K562 (cell line): ENCODE measurements at regions not wholly inside any gene's neighbourhood (a gene's known extent, or its start where the extent isn't known, plus 50 kb on each side); places are given as distances from the start of the nearest gene placed in this dataset.

Experiments used
- ATAC-seq: fragments of 200-7000 bp; cut with Tn5 transposase; 3 replicates; pipeline ENCODE4 v1.9.1; 2020; ENCODE audit warnings: moderate library complexity
- BruUV-seq: library from RNA; stranded (reverse); fragments of 400-500 nt; replicated peaks from 2 replicates; lab custom pipeline; 2021; lab: Mats Ljungman, UMichigan
- CTCF ChIA-PET: fragments of 300-600 bp; formaldehyde crosslinking; extraction: SDS; loops from one replicate; lab custom pipeline; 2021; ENCODE audit warnings: low intra/inter-chr PET ratio; lab: Yijun Ruan, JAX
- POLR2A ChIA-PET: fragments of 300-600, 350-650 bp; sonication (Branson Sonifier 250); formaldehyde crosslinking; extraction: SDS; loops from one replicate; lab custom pipeline; 2021; ENCODE audit warnings: antibody characterized with exemption, inconsistent platforms; lab: Yijun Ruan, JAX
- DNase-seq, 4 experiments: peaks; one replicate each; pipeline versions ENCODE4 v3.0.0 to v3.0.0-alpha.2; 2011 to 2018; ENCODE audit warnings: low spot score in 3 of 4, mixed read lengths in 3 of 4; ENCODE audit errors: extremely low read depth in 1 of 4
- FAIRE-seq: peaks from 2 replicates; lab custom pipeline; 2011; peaks lifted over from hg19 to GRCh38; lab: Jason Lieb, UNC
- H2AFZ ChIP-seq: 2 replicates; pipeline ENCODE4 v1.6.0; 2011; ENCODE audit warnings: low read depth, low read length, control low read depth, inconsistent platforms
- H3K27ac ChIP-seq: fragments of 200-600 bp; 3 replicates; pipeline ENCODE4 v1.8.0; 2011; ENCODE audit warnings: low read depth, mild to moderate bottlenecking, control low read depth, inconsistent platforms, low read length, moderate library complexity, mixed read lengths; ENCODE audit errors: extremely low read depth
- H3K27me3 ChIP-seq, 2 experiments: fragments of 300-600 bp in 1 of 2; 2 replicates in 1 of 2; 3 replicates in 1 of 2; pipeline versions ENCODE4 v1.6.0 to v1.8.0; 2011; ENCODE audit warnings: inconsistent platforms in 2 of 2, low read length in 2 of 2, mild to moderate bottlenecking in 1 of 2, mixed read lengths in 1 of 2, moderate library complexity in 1 of 2; ENCODE audit not compliant: control insufficient read depth in 2 of 2, insufficient read depth in 2 of 2
- H3K36me3 ChIP-seq: fragments of 300-600 bp; 3 replicates; pipeline ENCODE4 v1.8.0; 2011; ENCODE audit warnings: mild to moderate bottlenecking, low read length, inconsistent platforms; ENCODE audit not compliant: control insufficient read depth, insufficient read depth
- H3K4me1 ChIP-seq, 2 experiments: fragments of 200-600 bp in 1 of 2; replicated peaks in 1 of 2; 2 replicates in 1 of 2; 3 replicates in 1 of 2; pipeline versions ENCODE4 v1.5.1 to v1.8.0; 2011; ENCODE audit warnings: inconsistent platforms in 2 of 2, low read length in 2 of 2, mild to moderate bottlenecking in 1 of 2, mixed read lengths in 1 of 2, moderate library complexity in 1 of 2; ENCODE audit not compliant: control insufficient read depth in 2 of 2, insufficient read depth in 2 of 2
- H3K4me2 ChIP-seq: 2 replicates; pipeline ENCODE4 v1.6.1; 2011; ENCODE audit warnings: low read length, control low read depth, inconsistent platforms, mixed read lengths; ENCODE audit not compliant: insufficient read depth
- H3K4me3 ChIP-seq: fragments of 200-600 bp; sonication (generic), shearing (Covaris generic); 2 replicates; pipeline ENCODE4 v1.5.1; 2016; ENCODE audit warnings: control low read depth, inconsistent platforms
- H3K79me2 ChIP-seq: fragments of 200-600 bp; 3 replicates; pipeline ENCODE4 v1.8.0; 2011; ENCODE audit warnings: low read length, inconsistent platforms; ENCODE audit not compliant: control insufficient read depth, insufficient read depth
- H3K9ac ChIP-seq, 2 experiments: 2 replicates each; pipeline versions ENCODE4 v1.6.0 to v1.6.1; 2011; ENCODE audit warnings: low read depth in 2 of 2, low read length in 2 of 2, control low read depth in 1 of 2, inconsistent platforms in 1 of 2, mild to moderate bottlenecking in 1 of 2, mixed read lengths in 1 of 2; ENCODE audit not compliant: insufficient read depth in 1 of 2
- H3K9me1 ChIP-seq: one replicate; pipeline ENCODE4 v1.6.0; 2011; ENCODE audit warnings: inconsistent platforms, mild to moderate bottlenecking, low read length, moderate library complexity; ENCODE audit not compliant: control insufficient read depth, insufficient read depth
- H3K9me3 ChIP-seq: replicated peaks from 2 replicates; pipeline ENCODE4 v1.5.1; 2011; ENCODE audit warnings: low read depth, low read length, inconsistent platforms; ENCODE audit not compliant: control insufficient read depth, insufficient read depth
- H4K20me1 ChIP-seq: replicated peaks from 2 replicates; pipeline ENCODE4 v1.6.1; 2011; ENCODE audit warnings: low read length, inconsistent platforms, mixed read lengths; ENCODE audit not compliant: control insufficient read depth, insufficient read depth
- CHD2 ChIP-seq: IDR thresholded peaks from 2 replicates; pipeline ENCODE4 v1.6.1; 2011; ENCODE audit warnings: low read depth, low read length
- ETV1 ChIP-seq: fragments of 450-650 bp; conservative IDR thresholded peaks from 2 replicates; pipeline ENCODE4 v1.6.1; 2016; ENCODE audit warnings: missing genetic modification characterization, control low read depth, low read depth, missing compliant biosample characterization
- PML ChIP-seq: IDR thresholded peaks from 2 replicates; pipeline ENCODE4 v1.6.1; 2012; ENCODE audit warnings: low read length, inconsistent platforms
- RBM14 ChIP-seq: fragments of 200-400 bp; formaldehyde crosslinking; IDR thresholded peaks from 2 replicates; pipeline ENCODE4 v1.6.1; 2018; ENCODE audit warnings: low read depth, mild to moderate bottlenecking, low read length, moderate library complexity, borderline replicate concordance; ENCODE audit not compliant: insufficient read depth
- SLC30A9 ChIP-seq: fragments of 250-450 bp; sonication (Bioruptor Pico); IDR thresholded peaks from 2 replicates; pipeline ENCODE4 v1.8.0; 2022; ENCODE audit warnings: mild to moderate bottlenecking, moderate library complexity
- SMC3 ChIP-seq: conservative IDR thresholded peaks from 2 replicates; pipeline ENCODE4 v1.6.1; 2011; ENCODE audit warnings: low read depth, low read length, improper control_type of control experiment; ENCODE audit not compliant: insufficient read depth
- SRSF7 ChIP-seq: fragments of 200-400 bp; formaldehyde crosslinking; optimal IDR thresholded peaks from 2 replicates; pipeline ENCODE3; 2017; ENCODE audit warnings: mild to moderate bottlenecking, low read depth, low read length
- TCFL5 ChIP-seq: fragments of 250-450 bp; sonication (Bioruptor Pico); conservative IDR thresholded peaks from 2 replicates; pipeline ENCODE4 v1.6.1; 2021; ENCODE audit warnings: mild to moderate bottlenecking, moderate library complexity, matching md5 sums
- ZNF134 ChIP-seq: fragments of 250-450 bp; sonication (Bioruptor Pico); conservative IDR thresholded peaks from 2 replicates; pipeline ENCODE4 v1.4.0; 2020
- ZNF586 ChIP-seq: fragments of 450-650 bp; formaldehyde crosslinking; conservative IDR thresholded peaks from 2 replicates; pipeline ENCODE4 v1.4.0; 2020; ENCODE audit warnings: mild to moderate bottlenecking, moderate library complexity
- ZNF668 ChIP-seq: fragments of 250-450 bp; sonication (Bioruptor Pico); IDR thresholded peaks from 2 replicates; pipeline ENCODE4 v1.8.0; 2022; ENCODE audit warnings: mild to moderate bottlenecking, inconsistent platforms
- WGBS: fragments of 100-300 bp; shearing (Covaris generic); methylation state at CpG from one replicate; pipeline ENCODE4 v1.1.6; 2016; ENCODE audit warnings: low coverage, mixed read lengths; ENCODE audit not compliant: insufficient coverage; ENCODE audit errors: missing lambda C conversion rate; 5-methylcytosine and 5-hydroxymethylcytosine counted together
- in situ Hi-C: fragments of 300-500 bp; cut with MboI; formaldehyde crosslinking; loops from 4 replicates; pipeline ENCODE4 v1.15.0; 2018; ENCODE audit warnings: inconsistent platforms, mixed read lengths
- intact Hi-C: fragments of 100-400 bp; cut with micrococcal nuclease; formaldehyde crosslinking; loops from 2 replicates; pipeline ENCODE4 v1.14.2; 2022
- TF ChIP-seq, protein P1 (sequence below): sonication (generic); formaldehyde crosslinking; IDR thresholded peaks from 2 replicates; pipeline ENCODE4 v1.8.0; 2022; ENCODE audit warnings: mild to moderate bottlenecking, low read depth, missing genetic modification reagents
- TF ChIP-seq, protein P2 (sequence below): fragments of 250-450 bp; sonication (Bioruptor Pico); IDR thresholded peaks from 2 replicates; pipeline ENCODE4 v1.8.0; 2021; ENCODE audit warnings: mild to moderate bottlenecking, moderate library complexity
- TF ChIP-seq, protein P3 (sequence below): sonication (generic); formaldehyde crosslinking; IDR thresholded peaks from 2 replicates; pipeline ENCODE4 v1.8.1; 2022; ENCODE audit warnings: missing genetic modification reagents

DNA sequence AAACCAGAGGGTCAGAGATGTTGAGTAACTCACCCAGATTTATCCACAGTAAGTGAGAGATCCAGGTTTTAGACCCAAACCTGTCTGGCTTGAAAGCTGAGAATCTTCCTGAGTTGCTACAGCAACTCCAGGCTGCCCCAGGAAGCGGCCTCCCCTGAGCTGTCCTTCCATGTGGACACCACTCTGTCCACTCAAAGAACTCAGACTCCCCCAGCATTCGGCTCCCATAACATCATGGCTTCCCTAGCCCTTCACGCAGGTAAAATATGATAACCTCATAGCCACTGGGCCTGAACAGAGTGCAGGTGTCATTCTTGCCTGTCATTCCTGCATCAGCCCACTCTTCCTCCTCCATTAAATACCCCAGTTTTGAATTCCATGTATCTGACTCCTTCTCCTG is 657.8 kb downstream of the TBC1D22A start:
- 0% methylated on average over 2 of the region's 3 CpGs for WGBS

More for the DNA sequence above, 657.8 kb downstream of the TBC1D22A start:
- ChIA-PET CTCF (no interaction called here), POLR2A (no interaction called here)
- Histone ChIP-seq H3K9me3 (no peaks in the 10 kb centered on the region), H3K27ac (no peak overlapping the region), H3K9ac (no peak overlapping the region), H3K4me3 (no peak overlapping the region), H3K9me1 (no peaks in the 10 kb centered on the region), H2AFZ (no peak overlapping the region), H3K4me2 (no peak overlapping the region), H3K27me3 (peaks cover 0 to 5% of the 10 kb centered on the region in 2 experiments; a peak in 1 of 5 replicates), H3K4me1 (no peaks in the 10 kb centered on the region), H3K79me2 (no peaks in the 10 kb centered on the region), H3K36me3 (no peaks in the 10 kb centered on the region), H4K20me1 (no peaks in the 10 kb centered on the region)
- FAIRE-seq (no peak), DNase-seq (no peak), ATAC-seq (no peak)
- TF ChIP-seq ETV1 (tag): no peak
- no peak for TF ChIP-seq ZNF668
- TF ChIP-seq TCFL5 (CRISPR knock-in tag): no peak
- TF ChIP-seq, protein P1, sequence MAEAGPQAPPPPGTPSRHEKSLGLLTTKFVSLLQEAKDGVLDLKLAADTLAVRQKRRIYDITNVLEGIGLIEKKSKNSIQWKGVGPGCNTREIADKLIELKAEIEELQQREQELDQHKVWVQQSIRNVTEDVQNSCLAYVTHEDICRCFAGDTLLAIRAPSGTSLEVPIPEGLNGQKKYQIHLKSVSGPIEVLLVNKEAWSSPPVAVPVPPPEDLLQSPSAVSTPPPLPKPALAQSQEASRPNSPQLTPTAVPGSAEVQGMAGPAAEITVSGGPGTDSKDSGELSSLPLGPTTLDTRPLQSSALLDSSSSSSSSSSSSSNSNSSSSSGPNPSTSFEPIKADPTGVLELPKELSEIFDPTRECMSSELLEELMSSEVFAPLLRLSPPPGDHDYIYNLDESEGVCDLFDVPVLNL (CRISPR knock-in tag): no peak
- no peak for TF ChIP-seq ZNF134 (CRISPR knock-in tag)
- TF ChIP-seq, protein P2, sequence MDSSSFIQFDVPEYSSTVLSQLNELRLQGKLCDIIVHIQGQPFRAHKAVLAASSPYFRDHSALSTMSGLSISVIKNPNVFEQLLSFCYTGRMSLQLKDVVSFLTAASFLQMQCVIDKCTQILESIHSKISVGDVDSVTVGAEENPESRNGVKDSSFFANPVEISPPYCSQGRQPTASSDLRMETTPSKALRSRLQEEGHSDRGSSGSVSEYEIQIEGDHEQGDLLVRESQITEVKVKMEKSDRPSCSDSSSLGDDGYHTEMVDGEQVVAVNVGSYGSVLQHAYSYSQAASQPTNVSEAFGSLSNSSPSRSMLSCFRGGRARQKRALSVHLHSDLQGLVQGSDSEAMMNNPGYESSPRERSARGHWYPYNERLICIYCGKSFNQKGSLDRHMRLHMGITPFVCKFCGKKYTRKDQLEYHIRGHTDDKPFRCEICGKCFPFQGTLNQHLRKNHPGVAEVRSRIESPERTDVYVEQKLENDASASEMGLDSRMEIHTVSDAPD: no peak
- TF ChIP-seq SLC30A9 (CRISPR knock-in tag): no peak
- no peak for TF ChIP-seq CHD2
- TF ChIP-seq ZNF586 (CRISPR knock-in tag): no peak
- TF ChIP-seq SMC3: no peak
- TF ChIP-seq RBM14: no peak
- no peak for TF ChIP-seq PML
- TF ChIP-seq, protein P3, sequence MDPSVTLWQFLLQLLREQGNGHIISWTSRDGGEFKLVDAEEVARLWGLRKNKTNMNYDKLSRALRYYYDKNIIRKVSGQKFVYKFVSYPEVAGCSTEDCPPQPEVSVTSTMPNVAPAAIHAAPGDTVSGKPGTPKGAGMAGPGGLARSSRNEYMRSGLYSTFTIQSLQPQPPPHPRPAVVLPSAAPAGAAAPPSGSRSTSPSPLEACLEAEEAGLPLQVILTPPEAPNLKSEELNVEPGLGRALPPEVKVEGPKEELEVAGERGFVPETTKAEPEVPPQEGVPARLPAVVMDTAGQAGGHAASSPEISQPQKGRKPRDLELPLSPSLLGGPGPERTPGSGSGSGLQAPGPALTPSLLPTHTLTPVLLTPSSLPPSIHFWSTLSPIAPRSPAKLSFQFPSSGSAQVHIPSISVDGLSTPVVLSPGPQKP (CRISPR knock-in tag): no peak
- no peak for TF ChIP-seq SRSF7
- no TSS peak for BruUV-seq
- intact Hi-C loops: no loop called here
- in situ Hi-C loops: no loop called here
